Neural cell (in vitro differentiated cells): ENCODE measurements at regions not wholly inside any gene's neighbourhood (a gene's known extent, or its start where the extent isn't known, plus 50 kb on each side); places are given as distances from the start of the nearest gene placed in this dataset.

Experiments
- H2AFZ ChIP-seq: fragments of 200-600, 300-800 bp; sonication (generic), shearing (Covaris generic); 2 replicates; pipeline ENCODE4 v1.6.0; 2014; ENCODE audit warnings: low read depth, mild to moderate bottlenecking, antibody characterized with exemption, low read length, moderate library complexity
- H3F3A ChIP-seq: fragments of 200-600 bp; shearing (Covaris generic); 2 replicates; pipeline ENCODE4 v1.6.1; 2016; ENCODE audit warnings: mild to moderate bottlenecking, moderate library complexity, mixed read lengths, antibody characterized with exemption, low read length; ENCODE audit not compliant: insufficient read depth, poor library complexity, severe bottlenecking
- H3K27ac ChIP-seq: fragments of 200-600, 300-800 bp; sonication (generic), shearing (Covaris generic); 2 replicates; pipeline ENCODE4 v1.5.1; 2014; ENCODE audit warnings: mild to moderate bottlenecking, low read length, moderate library complexity
- H3K27me3 ChIP-seq: fragments of 300-800, 200-600 bp; sonication (generic), shearing (Covaris generic); 2 replicates; pipeline ENCODE4 v1.6.0; 2014; ENCODE audit warnings: mild to moderate bottlenecking, low read depth, low read length, moderate library complexity; ENCODE audit not compliant: insufficient read depth
- H3K36me3 ChIP-seq: fragments of 300-800, 200-600 bp; sonication (generic), shearing (Covaris generic); 2 replicates; pipeline ENCODE4 v1.5.1; 2014; ENCODE audit warnings: mild to moderate bottlenecking, antibody characterized with exemption, low read length, moderate library complexity; ENCODE audit not compliant: insufficient read depth
- H3K4me2 ChIP-seq: fragments of 300-800, 200-600 bp; sonication (generic), shearing (Covaris generic); 2 replicates; pipeline ENCODE4 v1.6.0; 2014; ENCODE audit warnings: mild to moderate bottlenecking, low read length
- H3K4me3 ChIP-seq: fragments of 300-800, 200-600 bp; sonication (generic), shearing (Covaris generic); 2 replicates; pipeline ENCODE4 v1.5.1; 2014; ENCODE audit warnings: mild to moderate bottlenecking, low read length, moderate library complexity
- H3K79me2 ChIP-seq: fragments of 200-600 bp; shearing (Covaris generic); replicated peaks from 2 replicates; pipeline ENCODE4 v1.6.0; 2014; ENCODE audit warnings: mild to moderate bottlenecking, low read length, moderate library complexity; ENCODE audit not compliant: insufficient read depth
- H3K9ac ChIP-seq: fragments of 300-800, 200-600 bp; sonication (generic), shearing (Covaris generic); 2 replicates; pipeline ENCODE4 v1.6.1; 2016; ENCODE audit warnings: mild to moderate bottlenecking, low read length, mixed read lengths
- H3K9me2 ChIP-seq: fragments of 200-600 bp; shearing (Covaris generic); 2 replicates; pipeline ENCODE4 v1.6.1; 2016; ENCODE audit warnings: mild to moderate bottlenecking, low read length, mixed read lengths; ENCODE audit not compliant: insufficient read depth
- H3K9me3 ChIP-seq: fragments of 200-600, 300-800 bp; sonication (generic), shearing (Covaris generic); 2 replicates; pipeline ENCODE4 v1.6.1; 2016; ENCODE audit warnings: mild to moderate bottlenecking, mixed run types, low read length, moderate library complexity, mixed read lengths
- H4K20me1 ChIP-seq: fragments of 200-600 bp; shearing (Covaris generic); 2 replicates; pipeline ENCODE4 v1.6.1; 2016; ENCODE audit warnings: mild to moderate bottlenecking, mixed run types; ENCODE audit not compliant: insufficient read depth
- CTCF ChIP-seq: fragments of 450-650 bp; IDR thresholded peaks from 2 replicates; pipeline ENCODE4 v1.5.1; 2014; ENCODE audit warnings: antibody characterized with exemption, mild to moderate bottlenecking, moderate library complexity; ENCODE audit not compliant: poor library complexity, severe bottlenecking
- EP300 ChIP-seq: fragments of 450-650 bp; conservative IDR thresholded peaks from 2 replicates; pipeline ENCODE4 v1.6.1; 2014; ENCODE audit warnings: antibody characterized with exemption, mild to moderate bottlenecking, moderate library complexity; ENCODE audit not compliant: poor library complexity, severe bottlenecking
- EZH2 ChIP-seq: fragments of 200-600, 300-800 bp; shearing (Covaris generic), sonication (generic); IDR thresholded peaks from 2 replicates; pipeline ENCODE4 v1.6.1; 2014; ENCODE audit warnings: antibody characterized with exemption, low read length, borderline replicate concordance, mild to moderate bottlenecking; ENCODE audit not compliant: insufficient read depth, poor library complexity, severe bottlenecking
- MXI1 ChIP-seq: fragments of 450-650 bp; conservative IDR thresholded peaks from 2 replicates; pipeline ENCODE4 v1.6.1; 2014; ENCODE audit warnings: antibody characterized with exemption, mild to moderate bottlenecking; ENCODE audit not compliant: poor library complexity, severe bottlenecking
- POLR2AphosphoS5 ChIP-seq: IDR thresholded peaks from 2 replicates; pipeline ENCODE4 v1.6.1; 2012
- RAD21 ChIP-seq: fragments of 450-650 bp; conservative IDR thresholded peaks from 2 replicates; pipeline ENCODE4 v1.6.1; 2014; ENCODE audit warnings: antibody characterized with exemption, mild to moderate bottlenecking, moderate library complexity
- REST ChIP-seq: IDR thresholded peaks from 2 replicates; pipeline ENCODE4 v1.6.1; 2012; ENCODE audit warnings: borderline replicate concordance
- SMC3 ChIP-seq: fragments of 450-650 bp; conservative IDR thresholded peaks from 2 replicates; pipeline ENCODE4 v1.6.1; 2014; ENCODE audit warnings: antibody characterized with exemption, mild to moderate bottlenecking, moderate library complexity; ENCODE audit not compliant: poor library complexity
- TAF1 ChIP-seq: IDR thresholded peaks from 2 replicates; pipeline ENCODE4 v1.6.1; 2012; ENCODE audit warnings: low read depth

GRCh38 chr15:67897646-67898339, 57.9 kb upstream of the RNU6-1 start:
- Histone ChIP-seq H3K36me3 (no peaks in the 10 kb centered on the region), H3F3A (no peaks in the 10 kb centered on the region), H3K27me3 (no peaks in the 10 kb centered on the region), H3K9ac (no peak overlapping the region), H3K9me2 (no peaks in the 10 kb centered on the region), H3K79me2 (no peaks in the 10 kb centered on the region), H3K27ac (no peak overlapping the region), H3K4me2 (no peak overlapping the region), H4K20me1 (no peaks in the 10 kb centered on the region), H2AFZ (no peak overlapping the region), H3K9me3 (peaks cover 4% of the 10 kb centered on the region), H3K4me3 (no peak overlapping the region)
- TF ChIP-seq POLR2AphosphoS5: no peak
- TF ChIP-seq SMC3: no peak
- no peak for TF ChIP-seq CTCF
- TF ChIP-seq EZH2: no peak
- TF ChIP-seq MXI1: no peak
- no peak for TF ChIP-seq TAF1
- no peak for TF ChIP-seq EP300
- no peak for TF ChIP-seq RAD21
- no peak for TF ChIP-seq REST

GRCh38 chr15:67899596-67900283, 59.9 kb upstream of the RNU6-1 start:
- H3K9me3 ChIP-seq: peaks cover 4% of the 10 kb centered on the region
- H3K79me2 ChIP-seq: no peaks in the 10 kb centered on the region
- TF ChIP-seq REST (no peak), TAF1 (no peak), MXI1 (no peak), EZH2 (no peak), POLR2AphosphoS5 (no peak), SMC3 (no peak), EP300 (no peak), RAD21 (no peak), CTCF (no peak)
- H3K9ac ChIP-seq: no peak overlapping the region
- no peaks in the 10 kb centered on the region for H3K36me3 ChIP-seq
- H3K27me3 ChIP-seq: no peaks in the 10 kb centered on the region
- no peaks in the 10 kb centered on the region for H3F3A ChIP-seq
- H2AFZ ChIP-seq: no peak overlapping the region
- H3K4me2 ChIP-seq: no peak overlapping the region
- no peaks in the 10 kb centered on the region for H4K20me1 ChIP-seq
- H3K4me3 ChIP-seq: no peak overlapping the region
- H3K27ac ChIP-seq: no peak overlapping the region
- no peaks in the 10 kb centered on the region for H3K9me2 ChIP-seq
